OCI-LY1 (cell line): ENCODE measurements at regions not wholly inside any gene's neighbourhood (a gene's known extent, or its start where the extent isn't known, plus 50 kb on each side); places are given as distances from the start of the nearest gene placed in this dataset.
"Not testable (repeated sequence)": the region's sequence is repeated elsewhere in the genome, so short reads cannot be mapped to it uniquely, and the experiment has no call there.

Experiments
- H2AFZ ChIP-seq: fragments of 200-600 bp; sonication (generic), shearing (Covaris generic); 2 replicates; pipeline ENCODE4 v1.6.0; 2014; ENCODE audit warnings: antibody characterized with exemption, mild to moderate bottlenecking, low read length
- H3F3A ChIP-seq: fragments of 200-600 bp; sonication (generic), shearing (Covaris generic); 2 replicates; pipeline ENCODE4 v1.6.0; 2014; ENCODE audit warnings: mild to moderate bottlenecking, antibody characterized with exemption, low read length, moderate library complexity; ENCODE audit not compliant: insufficient read depth
- H3K27ac ChIP-seq: fragments of 200-600 bp; sonication (generic); 2 replicates; pipeline ENCODE4 v1.5.1; 2014; ENCODE audit warnings: low read length, mixed run types, mild to moderate bottlenecking, low read depth; ENCODE audit not compliant: poor library complexity, severe bottlenecking
- H3K27me3 ChIP-seq: fragments of 200-600 bp; sonication (generic); 2 replicates; pipeline ENCODE4 v1.6.0; 2014; ENCODE audit warnings: antibody characterized with exemption, mild to moderate bottlenecking, low read length, moderate library complexity; ENCODE audit not compliant: insufficient read depth
- H3K36me3 ChIP-seq: fragments of 200-600 bp; sonication (generic); 2 replicates; pipeline ENCODE4 v1.6.1; 2014; ENCODE audit warnings: mild to moderate bottlenecking, antibody characterized with exemption, low read length, moderate library complexity, mixed read lengths; ENCODE audit not compliant: insufficient read depth
- H3K4me1 ChIP-seq: fragments of 200-600 bp; sonication (generic); 2 replicates; pipeline ENCODE4 v1.5.1; 2014; ENCODE audit warnings: mild to moderate bottlenecking, low read length, moderate library complexity; ENCODE audit not compliant: insufficient read depth, severe bottlenecking
- H3K4me2 ChIP-seq: fragments of 200-600 bp; sonication (generic), shearing (Covaris generic); 2 replicates; pipeline ENCODE4 v1.6.1; 2014; ENCODE audit warnings: low read length
- H3K4me3 ChIP-seq: fragments of 200-600 bp; sonication (generic); 2 replicates; pipeline ENCODE4 v1.5.1; 2014; ENCODE audit warnings: low read length, low read depth, mild to moderate bottlenecking, mixed read lengths; ENCODE audit not compliant: poor library complexity, severe bottlenecking
- H3K79me2 ChIP-seq: fragments of 200-600 bp; shearing (Covaris generic); 2 replicates; pipeline ENCODE4 v1.6.1; 2016; ENCODE audit warnings: mixed run types, low read length, mixed read lengths; ENCODE audit not compliant: insufficient read depth
- H3K9ac ChIP-seq: fragments of 200-600 bp; sonication (generic), shearing (Covaris generic); 2 replicates; pipeline ENCODE4 v1.6.1; 2014; ENCODE audit warnings: mild to moderate bottlenecking, low read length, mixed read lengths
- H3K9me2 ChIP-seq: fragments of 200-600 bp; sonication (generic), shearing (Covaris generic); 2 replicates; pipeline ENCODE4 v1.6.1; 2014; ENCODE audit warnings: low read depth, mild to moderate bottlenecking, low read length, mixed read lengths
- H3K9me3 ChIP-seq: fragments of 200-600 bp; shearing (Covaris generic); 2 replicates; pipeline ENCODE4 v1.6.1; 2014; ENCODE audit warnings: low read length, mixed read lengths
- H4K20me1 ChIP-seq: fragments of 200-600 bp; sonication (generic), shearing (Covaris generic); 2 replicates; pipeline ENCODE4 v1.6.0; 2016; ENCODE audit warnings: mild to moderate bottlenecking, low read length; ENCODE audit not compliant: insufficient read depth
- CTCF ChIP-seq: fragments of 200-600 bp; sonication (generic), shearing (Covaris generic); IDR thresholded peaks from 2 replicates; pipeline ENCODE4 v1.5.1; 2017; ENCODE audit warnings: mild to moderate bottlenecking, antibody characterized with exemption, low read length, moderate library complexity, mixed read lengths
- EZH2 ChIP-seq: fragments of 200-600 bp; sonication (generic), shearing (Covaris generic); IDR thresholded peaks from 2 replicates; pipeline ENCODE4 v1.8.0; 2017; ENCODE audit warnings: borderline replicate concordance, mixed run types, mild to moderate bottlenecking, antibody characterized with exemption, low read length, moderate library complexity, mixed read lengths

DNA sequence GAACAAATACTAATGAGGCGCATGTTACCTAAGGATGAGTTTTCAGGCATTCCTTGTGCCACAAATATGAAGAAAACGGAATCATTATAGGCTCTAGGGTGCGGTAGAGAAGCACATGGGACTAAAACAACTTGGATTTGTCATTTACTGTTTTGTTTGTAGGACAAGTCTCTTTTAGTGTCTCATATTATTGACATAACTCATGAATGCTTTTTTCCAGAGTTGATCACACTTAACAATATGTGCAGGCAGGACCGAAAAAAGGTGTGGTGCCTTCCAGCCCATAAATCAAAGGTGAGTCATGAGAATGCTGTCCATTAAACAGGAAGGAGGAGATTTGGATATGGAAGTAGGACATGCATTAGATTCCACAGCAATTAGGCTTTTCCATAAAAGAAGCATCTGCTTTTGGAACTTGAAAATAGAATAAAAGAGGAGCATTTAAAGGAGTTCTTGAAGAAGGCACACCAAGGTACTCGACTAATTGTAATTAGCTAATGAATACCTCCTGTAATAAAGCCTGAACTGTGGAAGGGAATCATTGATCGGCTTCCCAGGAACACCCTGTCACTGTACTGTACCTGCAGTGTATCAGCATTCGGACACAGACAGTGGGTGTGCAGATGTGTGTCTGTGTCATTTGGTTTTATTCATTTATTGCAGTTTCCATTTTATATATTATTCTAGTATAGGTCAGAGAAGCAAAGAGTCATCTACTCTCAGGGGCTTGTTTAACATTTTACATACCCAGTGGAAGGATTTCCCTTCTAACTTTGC, 119.7 kb upstream of the KLF14 start:
- Histone ChIP-seq H3K27ac (no peak overlapping the region), H3K4me3 (no peak overlapping the region), H3K27me3 (no peaks in the 10 kb centered on the region), H3K36me3 (peaks cover 16% of the 10 kb centered on the region), H3K4me1 (no peaks in the 10 kb centered on the region), H4K20me1 (no peaks in the 10 kb centered on the region), H3K4me2 (no peak overlapping the region), H3K9me2 (no peaks in the 10 kb centered on the region), H3K79me2 (no peaks in the 10 kb centered on the region), H2AFZ (no peak overlapping the region), H3F3A (no peaks in the 10 kb centered on the region), H3K9ac (no peak overlapping the region), H3K9me3 (peaks cover 18% of the 10 kb centered on the region)
- TF ChIP-seq CTCF (no peak), EZH2 (no peak)

DNA sequence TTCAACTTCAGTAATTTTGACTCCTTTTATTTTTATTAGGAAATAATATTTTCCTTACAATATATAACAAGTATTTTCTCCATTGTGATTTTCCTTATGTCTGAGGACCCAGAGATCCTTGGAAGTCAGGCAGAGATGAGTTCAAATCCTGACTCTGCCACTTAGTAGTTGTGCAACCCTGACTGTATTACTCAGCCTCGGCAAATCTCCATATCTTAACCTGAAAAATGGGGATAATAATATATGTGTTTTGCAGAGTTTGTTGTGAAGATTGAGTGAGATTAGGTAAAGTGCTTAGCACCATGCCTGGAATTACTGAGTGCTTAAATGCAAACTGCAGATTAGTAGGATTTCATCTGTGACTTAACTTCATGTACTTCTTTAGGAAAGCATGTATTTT, 120.5 kb upstream of the KLF14 start:
- Histone ChIP-seq H3K4me2 (no peak overlapping the region), H4K20me1 (no peaks in the 10 kb centered on the region), H3K9me3 (peaks cover 21% of the 10 kb centered on the region), H3K27ac (no peak overlapping the region), H3K36me3 (peaks cover 16% of the 10 kb centered on the region), H3K4me1 (no peaks in the 10 kb centered on the region), H3K9me2 (no peaks in the 10 kb centered on the region), H2AFZ (no peak overlapping the region), H3K79me2 (no peaks in the 10 kb centered on the region), H3K4me3 (no peak overlapping the region), H3F3A (no peaks in the 10 kb centered on the region), H3K27me3 (no peaks in the 10 kb centered on the region), H3K9ac (no peak overlapping the region)
- TF ChIP-seq CTCF: no peak
- TF ChIP-seq EZH2: no peak

GRCh38 chr7:130856866-130857265, 122.9 kb upstream of the KLF14 start:
- Histone ChIP-seq H3K9ac (no peak overlapping the region), H3K9me3 (peaks cover 21% of the 10 kb centered on the region), H3K36me3 (peaks cover 24% of the 10 kb centered on the region), H3F3A (no peaks in the 10 kb centered on the region), H3K9me2 (no peaks in the 10 kb centered on the region), H3K4me3 (no peak overlapping the region), H3K27ac (no peak overlapping the region), H3K79me2 (no peaks in the 10 kb centered on the region), H3K4me1 (no peaks in the 10 kb centered on the region), H3K4me2 (no peak overlapping the region), H4K20me1 (no peaks in the 10 kb centered on the region), H3K27me3 (no peaks in the 10 kb centered on the region), H2AFZ (no peak overlapping the region)
- TF ChIP-seq EZH2 (no peak), CTCF (no peak)

DNA sequence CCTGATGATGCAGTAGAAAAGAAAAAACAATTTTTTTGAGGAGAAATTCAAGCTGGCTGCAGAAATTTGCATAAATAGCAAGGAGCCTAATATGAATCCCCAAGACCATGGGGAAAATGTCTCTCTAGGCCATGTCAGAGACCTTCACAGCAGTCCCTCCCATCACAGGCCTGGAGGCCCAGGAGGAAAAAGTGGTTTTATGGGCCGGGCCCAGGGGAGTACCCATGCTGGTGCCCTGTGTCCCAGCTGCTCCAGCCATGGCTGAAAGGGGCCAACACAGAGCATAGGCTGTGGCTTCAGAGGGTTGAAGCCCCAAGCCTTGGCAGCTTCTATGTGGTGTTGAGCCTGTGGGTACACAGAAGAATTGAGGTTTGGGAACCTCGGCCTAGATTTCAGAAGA, 126.8 kb upstream of the KLF14 start:
- H3K9me3 ChIP-seq: peaks cover 21% of the 10 kb centered on the region
- H3F3A ChIP-seq, H3K9ac ChIP-seq, H3K4me2 ChIP-seq, H3K4me1 ChIP-seq, H3K9me2 ChIP-seq, H3K27ac ChIP-seq, H3K4me3 ChIP-seq, H3K79me2 ChIP-seq, H2AFZ ChIP-seq, H4K20me1 ChIP-seq, H3K27me3 ChIP-seq: not testable (repeated sequence)
- H3K36me3 ChIP-seq: peaks cover 47% of the 10 kb centered on the region
